ENCODE measurements at regions not wholly inside any gene's neighbourhood (a gene's known extent, or its start where the extent isn't known, plus 50 kb on each side); places are given as distances from the start of the nearest gene placed in this dataset.
"Not testable (repeated sequence)": the region's sequence is repeated elsewhere in the genome, so short reads cannot be mapped to it uniquely, and the experiment has no call there.

DNA sequence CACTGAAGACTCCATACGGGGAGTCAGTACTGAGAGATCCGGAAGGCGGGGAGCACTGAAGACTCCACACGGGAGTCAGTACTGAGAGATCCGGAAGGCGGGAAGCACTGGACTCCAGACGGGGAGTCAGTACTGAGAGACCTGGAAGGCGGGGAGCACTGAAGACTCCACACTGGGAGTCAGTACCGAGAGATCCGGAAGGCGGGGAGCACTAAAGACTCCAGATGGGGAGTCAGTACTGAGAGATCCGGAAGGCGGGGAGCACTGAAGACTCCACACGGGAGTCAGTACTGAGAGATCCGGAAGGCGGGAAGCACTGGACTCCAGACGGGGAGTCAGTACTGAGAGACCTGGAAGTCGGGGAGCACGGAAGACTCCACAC lies 77.2 kb downstream of the DLL1 start:
- DNase-seq = not testable (repeated sequence)

DNA sequence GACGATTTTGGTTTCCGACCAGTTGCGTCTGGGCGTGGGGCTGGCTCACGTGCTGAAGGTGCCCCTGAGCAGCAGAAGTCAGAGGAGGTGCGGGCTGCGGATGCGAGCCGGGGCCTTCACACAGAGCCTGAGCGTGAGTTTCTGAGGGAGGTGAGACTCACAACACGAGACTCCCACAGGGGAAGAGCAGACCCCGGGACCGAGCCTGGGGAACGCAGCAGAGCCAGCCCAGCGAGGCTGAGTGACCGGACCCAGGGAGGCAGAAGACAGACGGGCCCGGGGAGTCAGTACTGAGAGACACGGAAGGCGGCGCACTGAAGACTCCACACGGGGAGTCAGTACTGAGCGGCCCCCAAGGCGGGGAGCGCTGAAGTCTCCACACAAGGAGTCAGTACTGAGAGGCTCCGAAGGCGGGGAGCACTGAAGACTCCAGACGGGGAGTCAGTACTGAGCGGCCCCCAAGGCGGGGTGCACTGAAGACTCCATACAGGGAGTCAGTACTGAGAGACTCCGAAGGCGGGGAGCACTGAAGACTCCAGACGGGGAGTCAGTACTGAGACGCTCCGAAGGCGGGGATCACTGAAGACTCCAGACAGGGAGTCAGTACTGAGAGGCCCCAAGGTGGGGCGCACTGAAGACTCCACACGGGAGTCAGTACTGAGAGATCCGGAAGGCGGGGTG lies 77.8 kb downstream of the DLL1 start:
- no peak for DNase-seq

DNA sequence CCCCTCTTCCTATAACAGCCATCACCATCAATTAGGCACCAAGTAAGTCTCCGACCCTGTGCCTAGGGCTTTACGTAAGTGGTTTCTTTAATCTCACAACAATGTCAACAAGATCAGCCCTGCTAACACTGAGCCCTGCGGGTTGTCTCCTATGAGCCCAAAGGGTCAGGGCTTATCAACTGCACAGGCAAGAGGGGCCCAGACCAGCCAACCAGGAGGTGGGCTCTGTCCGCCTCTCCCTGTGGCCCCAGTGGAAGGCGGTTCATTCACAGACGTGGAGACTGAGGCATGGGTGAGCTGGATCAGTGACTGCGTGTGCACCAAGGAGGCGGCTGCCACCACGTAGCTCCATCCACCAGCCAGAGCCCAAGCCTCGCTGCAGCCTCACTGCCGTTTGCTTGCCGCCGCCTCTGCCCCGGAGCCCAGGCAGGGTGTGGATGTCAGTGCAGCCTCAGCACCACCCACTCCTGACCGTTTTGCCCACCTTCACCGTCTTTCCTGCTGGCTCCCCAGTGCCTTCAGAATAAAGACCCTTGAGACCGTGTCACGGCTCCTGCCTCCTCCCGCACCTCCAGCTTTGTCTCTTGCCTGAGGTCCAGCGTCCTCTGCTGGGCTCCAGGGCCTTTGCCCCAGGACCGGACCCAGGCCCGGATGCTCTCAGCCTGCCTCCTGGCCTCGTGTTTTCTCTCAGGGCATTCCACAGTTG lies 78.7 kb downstream of the DLL1 start:
- no peak for DNase-seq

DNA sequence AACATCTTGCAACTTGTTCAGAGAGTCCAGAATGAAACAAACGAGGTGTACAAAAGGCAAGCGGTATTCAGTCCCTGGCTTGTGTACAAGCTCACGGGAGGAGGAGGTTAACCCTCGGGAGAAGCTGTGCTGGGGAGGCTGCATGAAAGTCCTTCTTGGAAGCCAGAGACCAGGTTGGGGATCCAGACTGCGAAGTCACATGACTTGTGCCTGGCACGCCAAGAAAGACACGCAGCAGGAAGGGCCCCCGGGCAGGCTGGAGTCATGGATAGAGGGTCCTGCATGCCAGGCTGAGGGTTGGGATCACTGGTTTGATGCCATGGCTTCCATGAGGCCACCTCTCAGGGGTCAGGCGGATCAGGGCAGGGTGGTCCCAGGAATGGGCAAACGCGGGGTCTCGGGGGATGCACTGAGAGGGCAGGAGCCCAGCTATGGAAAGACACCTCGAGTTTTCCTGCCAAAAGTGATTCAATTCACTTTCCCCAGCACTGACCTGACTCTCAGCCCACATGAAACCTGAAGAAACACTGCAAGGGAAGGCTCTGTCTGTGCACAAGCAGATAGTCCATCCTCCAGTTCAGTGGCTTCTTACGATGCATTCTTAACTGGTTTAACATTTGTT lies 79.4 kb downstream of the DLL1 start:
- DNase-seq = no peak

DNA sequence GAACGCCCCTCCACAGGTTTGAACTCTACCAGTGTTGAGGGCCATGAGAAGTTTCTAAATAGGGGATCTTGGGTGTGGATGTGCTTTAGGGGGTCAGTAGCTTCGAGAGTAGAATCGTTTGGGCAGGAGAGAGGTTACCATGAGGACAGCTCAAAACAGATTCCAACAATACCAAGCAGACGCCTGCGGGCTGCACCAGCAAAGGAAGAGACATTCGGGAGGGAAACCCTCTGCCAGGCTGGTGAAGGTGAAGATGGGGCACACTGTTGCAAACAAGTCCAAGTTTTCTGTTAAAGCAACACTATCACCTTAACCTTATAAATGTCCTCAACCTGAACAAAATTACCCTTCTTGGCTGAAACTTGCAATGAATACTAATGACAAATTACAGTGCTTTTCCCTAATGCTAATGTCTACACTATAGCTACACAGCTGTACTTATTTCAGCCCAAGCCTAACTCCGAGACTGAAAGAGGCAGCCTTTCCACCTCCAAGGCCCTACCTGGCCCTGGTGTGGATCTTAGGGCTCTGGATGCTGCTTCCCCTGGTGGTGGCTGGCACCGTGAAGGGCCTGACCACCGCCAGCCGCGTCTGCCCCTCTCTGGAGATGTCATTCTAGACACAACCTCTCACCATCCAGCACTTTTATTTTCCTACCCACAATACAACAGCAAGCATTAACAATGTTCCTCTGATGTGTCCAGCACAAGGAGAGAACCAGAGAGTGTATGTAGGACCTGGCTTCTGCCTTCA lies 80.1 kb downstream of the DLL1 start:
- DNase-seq = no peak

DNA sequence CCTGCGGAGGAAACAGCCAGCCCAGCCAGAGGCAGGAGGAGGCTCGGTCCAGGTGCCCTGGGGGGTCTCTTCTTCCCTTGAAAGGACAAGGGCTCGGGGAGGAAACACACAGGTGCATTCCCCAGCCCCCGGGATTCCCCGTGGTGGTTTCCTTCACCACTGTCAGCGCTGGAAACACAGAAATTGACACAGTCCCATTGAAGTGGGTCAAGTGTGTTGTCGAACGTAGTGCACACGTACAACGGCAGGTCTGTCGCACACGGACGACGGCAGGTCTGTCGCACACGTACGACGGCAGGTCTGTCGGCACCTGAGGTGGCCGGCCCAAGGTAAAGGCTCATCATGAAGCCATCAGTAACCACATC lies 80.9 kb downstream of the DLL1 start:
- no peak for DNase-seq

DNA sequence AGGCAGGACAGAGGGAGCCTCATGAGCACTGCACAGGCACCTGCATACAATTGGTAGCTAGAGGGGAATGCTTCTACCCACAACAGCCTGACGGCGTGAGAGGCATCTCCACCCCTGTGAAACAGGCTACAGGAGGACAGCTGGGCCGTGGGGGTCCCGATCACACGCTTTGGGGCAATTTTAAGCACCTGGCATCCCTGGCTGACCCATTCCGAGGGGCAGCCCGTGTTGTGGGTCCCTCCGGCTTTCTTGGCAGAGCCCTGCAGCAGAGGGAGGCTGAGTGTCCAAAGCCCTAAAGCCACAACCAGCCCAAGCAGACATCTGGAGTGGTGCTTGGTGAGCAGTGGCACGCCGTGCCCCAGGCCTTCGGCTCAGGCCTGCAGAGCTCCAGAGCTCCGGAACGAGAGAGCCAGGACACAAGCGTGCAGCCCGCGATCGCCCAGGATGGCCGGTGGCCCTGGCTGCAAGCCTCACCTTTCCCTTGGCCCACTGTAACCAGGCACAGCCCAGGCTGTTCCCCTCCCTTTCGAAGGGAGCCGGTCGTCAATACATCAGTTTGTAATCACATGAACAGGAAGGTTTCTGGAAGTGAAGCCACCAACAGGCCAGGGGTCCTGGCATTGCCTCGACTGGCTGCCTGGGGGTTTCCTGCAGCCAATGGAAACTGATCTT lies 81.4 kb downstream of the DLL1 start:
- no peak for DNase-seq

DNA sequence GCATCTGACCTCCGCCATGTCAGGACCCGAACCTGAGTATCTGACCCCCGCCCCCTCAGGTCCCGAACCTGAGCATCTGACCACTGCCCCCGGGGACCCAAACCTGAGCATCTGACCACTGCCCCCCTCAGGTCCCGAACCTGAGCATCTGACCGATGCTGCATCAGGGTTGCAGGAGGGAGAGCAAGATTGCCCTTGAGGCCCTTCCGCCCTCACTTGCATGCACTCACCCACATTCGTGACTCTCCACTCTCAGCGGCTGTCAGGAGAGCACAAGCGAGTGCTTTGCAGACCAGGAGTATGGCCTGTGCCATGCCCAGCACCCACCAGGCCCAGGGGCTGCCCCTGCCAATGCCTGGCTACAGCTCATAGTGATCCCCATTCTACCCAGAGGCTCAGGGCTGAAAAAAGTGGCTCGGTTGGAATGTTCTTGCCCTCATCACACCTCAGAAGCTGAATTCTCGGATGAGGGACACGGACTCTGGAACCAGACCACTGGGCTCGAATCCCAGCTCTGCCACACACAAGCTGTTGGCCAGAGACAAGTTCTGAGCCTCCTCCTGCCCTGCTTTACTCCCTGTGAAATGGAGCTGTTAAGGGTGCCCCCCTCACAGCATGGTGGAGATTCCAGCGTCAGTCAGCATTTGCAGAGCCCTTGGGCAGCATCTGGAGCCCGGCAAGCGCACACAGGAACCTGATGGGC lies 82.1 kb downstream of the DLL1 start:
- no peak for DNase-seq

DNA sequence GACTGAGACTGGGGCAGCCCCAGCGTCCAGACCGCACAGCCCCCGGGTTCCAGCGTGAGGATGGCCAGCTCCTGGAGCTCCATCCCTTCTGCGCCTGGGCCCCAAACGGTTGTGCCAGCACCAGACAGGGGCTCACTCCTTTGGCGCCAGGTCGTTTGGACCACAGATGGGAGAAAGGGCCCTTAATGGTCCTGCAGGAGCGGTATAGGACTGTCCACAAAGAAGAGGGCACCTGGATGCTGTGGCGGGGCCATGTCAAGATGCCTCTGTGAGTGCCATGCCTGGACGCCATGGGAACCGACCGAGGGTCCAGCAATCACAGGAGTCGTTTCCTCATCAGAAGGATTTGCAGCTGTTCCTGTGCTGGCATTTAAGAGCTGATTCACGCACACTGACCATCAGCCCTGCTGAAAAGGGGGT lies 82.7 kb downstream of the DLL1 start:
- DNase-seq = no peak

DNA sequence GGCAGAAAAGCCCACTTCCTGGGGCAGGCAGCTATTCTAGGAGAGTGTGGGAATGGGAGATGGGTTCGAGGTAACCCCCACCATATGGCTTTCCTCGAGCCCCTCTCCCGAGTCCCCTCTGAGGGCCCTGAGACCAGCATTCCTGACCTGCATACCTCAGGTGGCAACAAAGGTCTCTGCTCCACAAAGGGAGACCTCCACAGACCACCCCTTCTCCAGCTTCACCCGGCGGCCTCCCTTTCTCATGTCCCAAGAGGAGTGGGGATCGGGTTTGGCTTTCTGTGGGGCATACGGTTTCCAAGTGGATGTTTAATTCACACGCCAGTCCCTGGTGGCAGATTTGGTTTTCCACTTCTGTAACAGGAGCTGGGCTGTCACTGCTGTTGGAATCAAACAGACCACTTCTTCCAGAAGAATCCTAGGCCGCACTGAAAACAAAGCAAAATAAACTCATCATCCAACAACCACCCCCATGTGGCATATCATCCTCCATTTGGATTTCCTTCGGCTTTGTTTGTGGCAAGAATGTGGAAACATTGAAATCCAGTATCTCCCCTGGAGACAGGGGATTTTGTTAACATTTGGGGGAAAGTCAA lies 83.2 kb downstream of the DLL1 start:
- DNase-seq = no peak

DNA sequence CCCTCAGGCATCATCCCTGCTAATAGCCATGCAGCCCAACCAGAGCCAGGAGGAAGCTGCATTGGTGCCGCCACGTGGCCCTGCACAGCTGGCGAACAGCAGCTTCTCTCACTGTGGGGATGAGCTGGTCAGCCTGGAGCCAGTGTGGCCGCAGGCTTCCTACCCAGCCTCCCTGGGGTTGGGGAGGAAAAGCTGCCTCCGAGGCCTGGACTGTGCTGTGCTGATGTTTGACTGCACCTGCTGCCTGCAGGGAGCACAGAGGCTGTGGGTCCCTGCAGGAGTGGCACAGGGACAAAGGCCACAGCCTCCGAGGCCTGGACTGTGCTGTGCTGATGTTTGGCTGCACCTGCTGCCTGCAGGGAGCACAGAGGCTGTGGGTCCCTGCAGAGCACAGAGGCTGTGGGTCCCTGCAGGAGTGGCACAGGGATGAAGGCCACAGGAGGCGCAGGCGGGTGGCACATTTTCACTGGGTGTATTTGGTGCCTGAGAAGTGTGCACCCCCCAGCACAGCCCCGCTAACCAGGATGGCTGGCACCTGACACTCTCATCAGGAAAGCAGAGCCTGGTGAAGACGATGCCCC lies 83.9 kb downstream of the DLL1 start:
- no peak for DNase-seq

DNA sequence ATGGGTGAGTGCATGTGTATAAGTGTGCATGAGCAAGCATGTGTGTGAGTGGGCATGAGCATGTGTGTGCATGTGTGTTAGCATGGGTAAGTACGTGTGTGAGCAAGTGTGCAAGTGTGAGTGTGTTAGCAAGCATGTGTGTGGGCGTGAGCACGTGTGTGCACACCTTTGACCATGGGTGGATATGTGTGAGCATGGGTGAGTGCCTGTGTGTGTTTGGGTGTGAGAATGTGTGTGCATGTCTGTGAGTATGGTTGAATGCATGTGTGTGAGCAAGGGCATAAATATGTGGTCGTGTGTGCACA lies 84.6 kb downstream of the DLL1 start:
- no peak for DNase-seq

DNA sequence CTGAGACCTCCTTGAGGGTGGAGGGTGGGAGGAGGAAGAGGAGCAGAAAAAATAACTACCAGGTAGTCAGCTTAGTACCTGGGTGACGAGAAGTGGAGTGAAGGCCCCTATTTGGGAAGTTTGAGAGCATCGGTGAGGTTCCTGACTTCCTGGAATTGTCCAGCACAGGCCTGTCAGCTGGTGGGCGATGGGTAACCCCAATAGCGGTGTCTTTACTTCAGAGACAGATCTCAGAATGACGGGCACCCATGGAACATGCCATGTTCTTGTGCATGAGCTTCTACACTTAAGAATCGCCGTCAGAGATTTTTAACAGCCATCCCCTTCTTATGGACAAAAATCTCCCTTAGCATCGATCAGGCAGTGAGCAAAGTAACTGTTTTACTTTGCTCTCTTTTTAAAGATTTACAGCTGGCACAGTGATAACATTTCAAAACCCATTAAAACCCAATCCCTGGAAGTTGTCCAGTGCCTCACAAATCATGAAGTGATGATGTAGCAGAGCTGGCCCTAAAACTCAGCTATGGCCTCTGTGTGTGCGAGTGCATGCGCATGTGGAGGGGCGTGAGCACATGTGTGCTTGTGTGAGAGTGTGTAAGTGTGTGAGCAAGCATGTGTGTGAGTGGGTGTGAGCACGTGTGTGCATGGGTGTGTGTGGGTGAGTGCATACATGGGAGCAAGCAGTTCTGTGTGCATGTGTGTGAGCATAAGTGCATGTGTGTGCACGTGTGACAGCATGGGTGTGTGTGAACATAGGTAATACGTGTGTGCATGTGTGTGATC lies 85.2 kb downstream of the DLL1 start:
- DNase-seq = no peak

DNA sequence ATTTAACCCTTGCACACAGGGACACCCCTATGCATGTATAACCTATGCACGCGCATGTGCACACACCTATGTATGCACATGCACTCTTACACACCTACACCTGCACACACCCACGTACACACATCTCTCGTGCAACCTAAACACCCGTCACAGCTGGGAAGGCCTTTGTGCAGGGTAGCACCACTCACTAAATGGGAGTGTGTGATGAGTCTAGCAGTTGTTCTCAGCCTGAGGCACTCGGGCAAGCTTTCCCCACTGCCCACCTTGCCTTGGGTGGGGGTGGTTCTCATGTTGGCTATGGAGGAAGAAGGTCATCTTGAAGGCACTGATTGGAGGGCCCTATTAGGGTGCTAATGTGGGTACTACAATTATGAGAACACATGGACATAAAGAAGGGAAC lies 85.8 kb downstream of the DLL1 start:
- DNase-seq = no peak

DNA sequence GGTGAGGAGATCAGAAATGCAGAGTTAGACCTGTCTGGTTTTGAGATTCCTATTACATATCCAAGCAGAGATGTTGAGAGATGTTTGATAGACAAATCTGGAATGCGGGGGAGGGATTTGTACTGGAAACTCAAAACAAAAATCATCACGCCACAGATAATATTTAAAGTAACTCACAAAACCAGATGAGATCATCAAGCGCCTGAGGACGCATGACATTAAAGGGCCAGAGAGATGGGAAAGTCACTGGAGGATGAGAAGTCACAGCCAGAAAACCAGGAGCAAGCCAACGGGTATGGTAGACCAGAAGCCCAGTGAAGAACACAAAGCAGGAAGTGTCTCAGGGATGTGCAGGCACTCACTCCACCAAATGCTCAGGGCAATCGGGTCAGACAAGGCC lies 87.7 kb downstream of the DLL1 start:
- DNase-seq = no peak

DNA sequence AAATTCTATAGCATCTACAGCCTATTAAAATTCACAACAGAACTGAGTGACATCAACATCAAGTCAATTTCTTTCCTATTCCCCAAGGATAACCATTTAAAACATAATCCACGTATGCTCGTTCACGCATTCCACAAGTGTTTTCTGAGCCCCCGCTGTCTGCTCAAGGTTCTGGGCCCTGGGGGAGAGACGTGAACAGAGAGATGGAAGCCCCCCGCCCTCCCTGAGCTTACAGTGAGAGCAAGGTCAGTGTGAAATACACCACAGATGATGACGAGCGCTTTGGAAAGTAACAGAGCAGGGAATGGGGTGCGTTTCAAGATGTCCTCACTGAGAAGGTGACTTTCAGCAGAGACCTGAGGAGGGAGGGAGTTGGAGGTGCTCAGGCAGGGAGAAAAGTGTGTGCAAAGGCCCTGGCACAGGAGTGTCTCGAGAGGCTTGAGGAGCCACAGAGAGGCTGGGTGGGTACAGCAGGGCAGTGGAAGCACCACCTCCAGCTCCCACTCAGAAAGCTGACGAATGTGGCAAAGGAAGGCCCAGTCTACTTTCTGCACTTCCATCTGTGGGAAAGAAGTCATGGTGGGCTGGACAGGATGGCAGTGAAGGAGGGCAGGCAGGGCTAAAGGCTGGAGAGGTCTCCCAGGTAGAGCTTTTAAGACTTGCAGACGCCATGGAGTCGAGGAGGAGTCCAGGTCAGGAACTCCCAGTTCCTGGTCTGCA lies 88.3 kb downstream of the DLL1 start:
- no peak for DNase-seq

DNA sequence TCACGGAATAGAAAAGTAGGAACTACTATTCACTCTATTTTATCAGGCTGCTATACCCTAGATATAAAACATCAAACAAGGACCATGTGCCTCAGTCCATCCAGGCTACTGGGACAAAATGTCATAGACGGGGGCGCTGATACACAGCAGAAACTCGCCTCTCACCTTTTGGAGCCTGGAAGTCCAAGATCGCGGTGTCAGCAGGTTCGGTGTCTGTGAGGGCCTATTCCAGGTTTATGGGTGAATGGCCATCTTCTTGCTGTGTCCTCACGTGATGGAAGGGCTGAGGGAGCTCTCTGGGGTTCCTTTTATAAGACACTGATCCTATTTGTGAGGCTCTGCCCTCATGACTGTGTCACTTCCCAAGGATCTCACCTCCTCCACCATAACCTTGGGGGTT lies 89.5 kb downstream of the DLL1 start:
- no peak for DNase-seq

DNA sequence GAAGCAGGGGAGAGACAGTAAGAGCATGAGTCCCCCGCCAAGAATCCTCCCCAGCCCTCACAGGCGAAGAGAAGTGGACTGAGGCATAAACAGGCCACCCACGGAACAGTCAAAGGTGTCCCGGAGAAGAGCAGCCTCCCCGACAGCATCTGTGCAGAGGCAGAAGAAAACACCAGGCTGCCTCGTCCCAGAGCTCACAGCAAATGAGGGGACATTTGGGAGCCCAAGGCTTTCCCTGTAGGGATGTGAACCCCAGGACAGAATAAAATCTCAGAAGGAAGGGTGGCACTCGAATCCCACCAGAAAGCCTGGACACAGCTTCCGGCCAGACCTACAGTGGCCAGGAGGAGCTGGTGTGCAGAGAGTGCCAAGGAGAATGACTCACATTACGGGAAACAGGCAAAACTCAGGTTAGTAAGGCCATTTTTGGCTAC lies 90.4 kb downstream of the DLL1 start:
- DNase-seq = no peak

DNA sequence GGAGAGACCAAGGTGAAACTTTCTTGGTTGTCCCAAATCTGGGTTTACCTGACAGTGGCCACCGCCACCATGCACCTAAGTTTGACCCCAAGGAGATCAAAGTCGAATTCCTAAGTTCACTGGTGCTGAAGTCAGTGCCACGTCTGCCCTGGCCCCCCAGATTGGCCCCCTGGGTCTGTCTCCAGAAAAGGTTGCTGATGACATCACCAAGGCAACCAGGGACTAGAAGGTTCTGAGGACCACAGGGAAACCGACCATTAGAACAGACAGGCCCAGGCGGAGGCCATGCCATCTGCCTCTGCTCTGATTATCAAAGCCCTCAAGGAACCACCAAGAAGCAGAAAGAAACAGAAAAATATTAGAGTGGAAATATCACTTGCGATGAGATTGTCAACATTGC lies 91.2 kb downstream of the DLL1 start:
- no peak for DNase-seq

Measured in renal pelvis (tissue), 1 donor.